ENCODE measurements at regions not wholly inside any gene's neighbourhood (a gene's known extent, or its start where the extent isn't known, plus 50 kb on each side); places are given as distances from the start of the nearest gene placed in this dataset.

DNA sequence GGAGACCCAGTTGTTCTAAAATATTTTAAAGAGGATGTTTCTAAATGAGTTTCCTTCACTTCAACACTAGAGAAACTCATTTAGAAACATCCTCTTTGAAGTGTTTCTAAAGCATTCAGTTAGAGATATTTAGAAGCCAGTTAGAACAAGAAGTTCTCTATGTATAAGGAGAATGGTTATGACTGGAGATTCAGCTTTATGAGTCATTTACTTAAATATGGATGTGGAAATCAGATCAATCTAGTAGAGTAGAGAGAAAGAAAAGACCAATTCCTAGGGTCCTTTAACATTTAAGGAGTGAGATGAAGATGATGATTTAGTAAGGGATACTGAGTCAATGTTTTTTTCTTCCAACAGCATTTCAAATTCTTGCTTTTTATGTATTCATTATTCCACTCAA, 234.1 kb downstream of the GRXCR1 start:
- TF ChIP-seq CTCF (IDR thresholded peaks at IDR 0.05; ENCODE audit: insufficient read depth, low read length) (no peak), POLR2AphosphoS5 (IDR thresholded peaks at IDR 0.05; ENCODE audit: low read depth) (no peak), GABPA (IDR thresholded peaks at IDR 0.05; ENCODE audit: low read depth) (no peak)
- TF ChIP-seq, protein P1, sequence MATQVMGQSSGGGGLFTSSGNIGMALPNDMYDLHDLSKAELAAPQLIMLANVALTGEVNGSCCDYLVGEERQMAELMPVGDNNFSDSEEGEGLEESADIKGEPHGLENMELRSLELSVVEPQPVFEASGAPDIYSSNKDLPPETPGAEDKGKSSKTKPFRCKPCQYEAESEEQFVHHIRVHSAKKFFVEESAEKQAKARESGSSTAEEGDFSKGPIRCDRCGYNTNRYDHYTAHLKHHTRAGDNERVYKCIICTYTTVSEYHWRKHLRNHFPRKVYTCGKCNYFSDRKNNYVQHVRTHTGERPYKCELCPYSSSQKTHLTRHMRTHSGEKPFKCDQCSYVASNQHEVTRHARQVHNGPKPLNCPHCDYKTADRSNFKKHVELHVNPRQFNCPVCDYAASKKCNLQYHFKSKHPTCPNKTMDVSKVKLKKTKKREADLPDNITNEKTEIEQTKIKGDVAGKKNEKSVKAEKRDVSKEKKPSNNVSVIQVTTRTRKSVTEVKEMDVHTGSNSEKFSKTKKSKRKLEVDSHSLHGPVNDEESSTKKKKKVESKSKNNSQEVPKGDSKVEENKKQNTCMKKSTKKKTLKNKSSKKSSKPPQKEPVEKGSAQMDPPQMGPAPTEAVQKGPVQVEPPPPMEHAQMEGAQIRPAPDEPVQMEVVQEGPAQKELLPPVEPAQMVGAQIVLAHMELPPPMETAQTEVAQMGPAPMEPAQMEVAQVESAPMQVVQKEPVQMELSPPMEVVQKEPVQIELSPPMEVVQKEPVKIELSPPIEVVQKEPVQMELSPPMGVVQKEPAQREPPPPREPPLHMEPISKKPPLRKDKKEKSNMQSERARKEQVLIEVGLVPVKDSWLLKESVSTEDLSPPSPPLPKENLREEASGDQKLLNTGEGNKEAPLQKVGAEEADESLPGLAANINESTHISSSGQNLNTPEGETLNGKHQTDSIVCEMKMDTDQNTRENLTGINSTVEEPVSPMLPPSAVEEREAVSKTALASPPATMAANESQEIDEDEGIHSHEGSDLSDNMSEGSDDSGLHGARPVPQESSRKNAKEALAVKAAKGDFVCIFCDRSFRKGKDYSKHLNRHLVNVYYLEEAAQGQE (IDR thresholded peaks at IDR 0.05; ENCODE audit: insufficient replicate concordance, low read depth), result no peak
